ENCODE measurements at regions not wholly inside any gene's neighbourhood (a gene's known extent, or its start where the extent isn't known, plus 50 kb on each side); places are given as distances from the start of the nearest gene placed in this dataset.

- ATAC-seq (no peak), DNase-seq (ENCODE audit: low read depth, low spot score) (no peak), FAIRE-seq (no peak)
- Histone ChIP-seq H3K4me2 (ENCODE audit: control insufficient read depth, insufficient read depth) (no peak overlapping the region), H3K9ac (ENCODE audit: control insufficient read depth, insufficient read depth, low read length) (no peak overlapping the region), H3K9me3 (replicated peaks; ENCODE audit: control insufficient read depth, insufficient read depth, low read length) (no peaks in the 10 kb centered on the region), H3K36me3 (ENCODE audit: control insufficient read depth in 2 of 2, insufficient read depth in 2 of 2, low read length in 1 of 2) (no peaks in the 10 kb centered on the region), H2AFZ (ENCODE audit: control insufficient read depth, low read depth, low read length) (no peak overlapping the region), H3K27ac (ENCODE audit: control insufficient read depth, insufficient read depth) (no peak overlapping the region), H3K27me3 (replicated peaks in 1 of 2; ENCODE audit: control insufficient read depth in 2 of 2, insufficient read depth in 2 of 2, low read length in 1 of 2) (0 out of 4 replicates have a peak, but pooled peaks cover 0 to 2% of the 10 kb centered on the region in 2 experiments), H3K79me2 (ENCODE audit: control insufficient read depth, insufficient read depth, low read length) (no peaks in the 10 kb centered on the region), H3K4me3 (no peak overlapping the region), H4K20me1 (ENCODE audit: control insufficient read depth, insufficient read depth) (no peaks in the 10 kb centered on the region), H3K4me1 (ENCODE audit: control insufficient read depth, insufficient read depth, low read length) (no peaks in the 10 kb centered on the region)
- in situ Hi-C loops (cut with MboI) (no loop called here), intact Hi-C loops (cut with micrococcal nuclease; ENCODE audit: unreplicated experiment) (no loop called here)
- RAD21 ChIA-PET (ENCODE audit: unreplicated experiment), result interaction anchor here (1.0 kb wide), 1 partner anchor 175 kb away, joined by 3 read pairs; no protein-coding TSS in a partner anchor
- TF ChIP-seq EZH2 (IDR thresholded peaks at IDR 0.05; ENCODE audit: borderline replicate concordance, control insufficient read depth, low read depth, low read length) (no peak), ZNF384 (IDR thresholded peaks at IDR 0.05; ENCODE audit: borderline replicate concordance, low read depth, low read length) (no peak), MYB (IDR thresholded peaks at IDR 0.05; ENCODE audit: borderline replicate concordance, low read depth, low read length) (no peak), SMAD5 (IDR thresholded peaks at IDR 0.05; ENCODE audit: low read depth) (no peak), HDAC2 (IDR thresholded peaks at IDR 0.05) (no peak), ELK1 (IDR thresholded peaks at IDR 0.05; ENCODE audit: low read depth, low read length) (no peak)
- BruUV-seq (replicated peaks), result no TSS peak
- POLR2A ChIA-PET, result interaction anchor here (0.6 kb wide), 1 partner anchor 151 kb away, joined by 3 read pairs; no protein-coding TSS in a partner anchor
- WGBS (ENCODE audit: insufficient coverage, insufficient replicate concordance, low lambda C conversion rate, missing lambda C conversion rate), result 28% methylated on average over 8 of the region's 8 CpGs
- SMC1A ChIA-PET (ENCODE audit: uncharacterized antibody, unreplicated experiment), result interaction anchor here (0.8 to 1.8 kb wide), 3 partner anchors 12 to 21 kb away, joined by 3 to 5 read pairs (median 3); no protein-coding TSS in a partner anchor
- CTCF ChIA-PET, result interaction anchor here (0.6 to 1.7 kb wide), 6 partner anchors 13 to 576 kb away, joined by 3 to 9 read pairs (median 4); no protein-coding TSS in a partner anchor
These were observed 96.9 kb upstream of the SLC25A33 start for GRCh38 chr1:9442278-9442846.
